ENCODE measurements at regions not wholly inside any gene's neighbourhood (a gene's known extent, or its start where the extent isn't known, plus 50 kb on each side); places are given as distances from the start of the nearest gene placed in this dataset.

GRCh38 chr10:35875016-35875676, 233.1 kb upstream of the FZD8 start:
- Histone ChIP-seq H3K9me3 (ENCODE audit: control insufficient read depth in 4 of 4, insufficient read depth in 3 of 4, low read length in 3 of 4) (peaks cover 0 to 2% (median 0%) of the 10 kb centered on the region in 4 donors), H3K4me1 (ENCODE audit: control insufficient read depth in 5 of 5, insufficient read depth in 5 of 5, low read length in 5 of 5) (peaks cover 0 to 2% (median 0%) of the 10 kb centered on the region in 5 donors), H3K9ac (ENCODE audit: insufficient read depth in 1 of 2, low read length in 2 of 2) (no peak overlapping the region), H3K27me3 (ENCODE audit: control insufficient read depth in 3 of 3, insufficient read depth in 3 of 3, low read length in 2 of 3) (no peaks in the 10 kb centered on the region), H3K36me3 (ENCODE audit: control insufficient read depth in 4 of 4, insufficient read depth in 4 of 4, low read length in 4 of 4) (no peaks in the 10 kb centered on the region), H3K27ac (ENCODE audit: low read depth in 1 of 2, low read length in 1 of 2) (no peak overlapping the region), H3K4me3 (no peak overlapping the region)
- TF ChIP-seq CTCF (IDR thresholded peaks at IDR 0.05; ENCODE audit: control extremely low read depth, extremely low read depth) = no peak
- peak; percentile 3 for ATAC-seq (ENCODE audit: insufficient read depth, low FRiP score)
- WGBS, 2 donors = 66 to 82% methylated on average over 10 of the region's 10 CpGs
- peak; percentile 19 to 40 (median 32) for DNase-seq

GRCh38 chr10:35874311-35875015, 232.4 kb upstream of the FZD8 start:
- Histone ChIP-seq H3K9me3 (ENCODE audit: control insufficient read depth in 4 of 4, insufficient read depth in 3 of 4, low read length in 3 of 4) (peaks cover 0 to 2% (median 0%) of the 10 kb centered on the region in 4 donors), H3K9ac (ENCODE audit: insufficient read depth in 1 of 2, low read length in 2 of 2) (no peak overlapping the region), H3K36me3 (ENCODE audit: control insufficient read depth in 4 of 4, insufficient read depth in 4 of 4, low read length in 4 of 4) (no peaks in the 10 kb centered on the region), H3K4me3 (no peak overlapping the region), H3K27ac (ENCODE audit: low read depth in 1 of 2, low read length in 1 of 2) (no peak overlapping the region), H3K27me3 (ENCODE audit: control insufficient read depth in 3 of 3, insufficient read depth in 3 of 3, low read length in 2 of 3) (no peaks in the 10 kb centered on the region), H3K4me1 (ENCODE audit: control insufficient read depth in 5 of 5, insufficient read depth in 5 of 5, low read length in 5 of 5) (peaks cover 0 to 2% (median 0%) of the 10 kb centered on the region in 5 donors)
- no peak for TF ChIP-seq CTCF (IDR thresholded peaks at IDR 0.05; ENCODE audit: control extremely low read depth, extremely low read depth)
- no peak for ATAC-seq (ENCODE audit: insufficient read depth, low FRiP score)
- 83 to 89% methylated on average over 6 of the region's 6 CpGs for WGBS, 2 donors
- DNase-seq = no peak

GRCh38 chr10:35872671-35873070, 230.6 kb upstream of the FZD8 start:
- H3K9me3 ChIP-seq (ENCODE audit: control insufficient read depth in 4 of 4, insufficient read depth in 3 of 4, low read length in 3 of 4) = peaks cover 0 to 2% (median 0%) of the 10 kb centered on the region in 4 donors
- 83 to 84% methylated on average over 6 of the region's 6 CpGs for WGBS, 2 donors

More at GRCh38 chr10:35872671-35873070, 230.6 kb upstream of the FZD8 start:
- Histone ChIP-seq H3K27ac (ENCODE audit: low read depth in 1 of 2, low read length in 1 of 2) (no peak overlapping the region), H3K27me3 (ENCODE audit: control insufficient read depth in 3 of 3, insufficient read depth in 3 of 3, low read length in 2 of 3) (no peaks in the 10 kb centered on the region), H3K4me3 (no peak overlapping the region), H3K36me3 (ENCODE audit: control insufficient read depth in 4 of 4, insufficient read depth in 4 of 4, low read length in 4 of 4) (no peaks in the 10 kb centered on the region), H3K9ac (ENCODE audit: insufficient read depth in 1 of 2, low read length in 2 of 2) (no peak overlapping the region), H3K4me1 (ENCODE audit: control insufficient read depth in 5 of 5, insufficient read depth in 5 of 5, low read length in 5 of 5) (peaks cover 0 to 2% (median 0%) of the 10 kb centered on the region in 5 donors)
- no peak for ATAC-seq (ENCODE audit: insufficient read depth, low FRiP score)
- TF ChIP-seq CTCF (IDR thresholded peaks at IDR 0.05; ENCODE audit: control extremely low read depth, extremely low read depth) = no peak
- no peak for DNase-seq
